DMS 273 treated with DMSO at 0.1 percent for 48 hours (cell line): ENCODE measurements at regions not wholly inside any gene's neighbourhood (a gene's known extent, or its start where the extent isn't known, plus 50 kb on each side); places are given as distances from the start of the nearest gene placed in this dataset.
"Not testable (repeated sequence)": the region's sequence is repeated elsewhere in the genome, so short reads cannot be mapped to it uniquely, and the experiment has no call there.

ENCODE experiments used
- DNase-seq: peaks from one replicate; lab custom pipeline; 2025; lab: John Stamatoyannopoulos, UW

DNA sequence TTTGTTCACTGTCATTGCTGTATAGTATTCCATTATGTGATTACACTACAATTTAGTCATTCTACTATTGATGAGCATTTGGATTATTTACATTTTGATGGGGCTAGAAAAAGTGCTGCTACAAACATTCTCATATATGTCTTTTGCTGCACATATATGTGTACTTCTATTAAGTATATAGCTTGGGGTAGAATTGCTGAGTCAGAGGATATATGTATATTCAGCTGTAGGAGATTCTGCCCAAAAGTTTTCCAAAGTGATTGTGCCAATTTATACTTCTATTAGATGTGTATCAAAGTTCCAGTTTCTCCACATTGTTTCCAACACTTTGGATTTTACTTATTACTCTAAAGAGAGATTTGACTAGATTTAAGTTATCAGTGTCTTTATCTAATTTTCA, 101.7 kb upstream of the UGP2 start:
- DNase-seq: no peak

GRCh38 chr2:63740943-63741342, 100.8 kb upstream of the UGP2 start:
- DNase-seq: no peak

- DNase-seq: no peak
These were observed 99.7 kb upstream of the UGP2 start for GRCh38 chr2:63741884-63742579.

GRCh38 chr2:63742580-63742976, 99.1 kb upstream of the UGP2 start:
- DNase-seq: no peak

DNA sequence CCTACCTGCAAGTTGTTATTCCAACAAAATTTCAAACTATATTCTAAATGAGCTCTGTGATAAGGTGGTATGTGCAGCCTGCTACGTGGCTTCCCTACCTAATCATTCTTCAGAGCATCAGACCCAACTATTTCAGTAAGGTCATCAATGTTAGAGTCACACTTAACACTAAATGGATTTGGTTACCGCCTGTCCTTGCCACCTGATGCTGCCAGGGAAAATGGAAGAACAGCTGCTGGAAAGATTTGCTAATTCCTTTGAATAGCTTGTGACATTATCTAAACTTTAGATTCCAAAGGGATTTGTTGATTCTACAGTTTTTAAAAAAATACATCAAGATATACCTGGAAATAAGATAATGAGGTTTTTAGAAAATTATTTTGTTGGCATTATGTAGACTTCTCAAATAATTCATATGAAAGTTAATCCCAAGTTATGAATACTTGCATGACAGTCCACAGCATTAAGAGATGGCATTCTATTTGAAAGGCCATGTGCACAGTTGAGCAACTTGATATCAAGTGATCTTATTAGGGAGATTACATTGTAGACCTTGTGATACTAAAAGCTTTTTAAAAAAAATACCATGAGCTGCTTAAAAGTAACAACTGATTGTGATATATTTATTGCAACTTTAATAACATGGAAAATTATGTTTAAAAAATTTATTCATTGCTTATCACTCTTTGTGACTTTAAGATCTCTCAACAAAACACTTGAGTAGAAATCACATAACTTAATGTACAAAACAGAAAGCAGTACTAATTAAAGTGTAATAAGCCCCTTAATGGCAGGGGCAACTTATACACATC, 98.3 kb upstream of the UGP2 start:
- DNase-seq: no peak

DNA sequence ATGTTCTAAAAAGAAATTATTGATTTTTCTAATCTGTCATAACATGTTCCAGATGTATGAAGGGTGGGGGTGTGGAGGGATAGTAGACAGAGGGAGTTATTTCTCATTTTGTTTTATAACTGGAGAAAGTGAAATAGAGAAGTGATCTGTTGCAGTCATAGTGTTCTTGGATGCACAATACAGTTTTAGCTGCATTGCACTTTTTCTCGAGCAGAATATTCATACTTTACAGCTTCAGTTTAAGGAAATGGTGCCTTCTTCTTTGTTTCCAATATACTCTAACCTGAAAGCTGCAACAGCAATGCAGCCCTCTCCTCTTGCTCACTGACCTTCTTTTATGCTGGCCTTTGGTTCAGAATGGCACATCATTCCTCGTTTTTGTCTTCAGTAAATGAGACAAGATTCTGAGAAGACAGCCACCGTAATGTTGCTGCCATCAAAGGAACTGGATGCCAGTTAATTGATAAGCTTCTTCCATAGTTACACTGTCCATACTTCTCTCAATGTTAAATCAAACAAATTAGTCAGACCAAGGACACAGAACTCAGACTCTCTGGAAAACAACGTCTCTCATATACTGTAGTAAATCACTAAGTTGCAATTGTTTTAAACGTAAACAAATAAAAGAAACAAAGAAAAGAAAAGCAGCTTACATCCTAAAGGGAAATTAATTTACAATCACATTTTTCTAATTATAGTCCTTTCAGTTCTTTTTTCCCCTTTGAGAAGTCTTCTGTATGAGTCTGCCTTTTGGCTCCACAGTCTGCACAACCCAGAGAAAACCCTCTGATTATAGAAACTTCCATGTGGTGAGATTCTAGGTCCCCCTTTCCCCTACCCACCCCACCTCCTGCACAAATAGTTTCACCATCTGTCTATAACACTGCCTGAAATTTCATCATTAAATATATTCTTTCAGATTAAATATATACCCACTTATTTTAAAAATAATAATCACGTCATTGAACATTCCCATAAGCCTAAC, 97.4 kb upstream of the UGP2 start:
- no peak for DNase-seq

DNA sequence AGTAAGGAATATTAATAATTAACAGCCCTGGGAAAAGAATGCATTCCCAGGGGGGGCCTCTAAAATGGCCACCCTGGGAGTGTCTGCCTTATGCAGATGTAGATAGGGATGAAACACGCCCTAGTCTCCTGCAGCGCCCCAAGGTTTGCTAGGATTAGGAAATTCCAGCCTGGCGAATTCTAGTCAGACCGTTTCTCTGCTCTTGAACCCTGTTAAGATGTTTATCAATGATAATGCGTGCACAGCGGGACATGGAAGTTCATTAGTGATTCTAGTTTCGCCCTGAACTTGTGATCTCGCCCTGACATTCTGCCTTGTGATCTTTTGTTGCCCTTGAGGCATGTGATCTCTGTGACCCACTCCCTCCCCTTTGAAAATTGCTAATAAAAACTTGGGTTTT, 95.1 kb upstream of the UGP2 start:
- DNase-seq: not testable (repeated sequence)

DNA sequence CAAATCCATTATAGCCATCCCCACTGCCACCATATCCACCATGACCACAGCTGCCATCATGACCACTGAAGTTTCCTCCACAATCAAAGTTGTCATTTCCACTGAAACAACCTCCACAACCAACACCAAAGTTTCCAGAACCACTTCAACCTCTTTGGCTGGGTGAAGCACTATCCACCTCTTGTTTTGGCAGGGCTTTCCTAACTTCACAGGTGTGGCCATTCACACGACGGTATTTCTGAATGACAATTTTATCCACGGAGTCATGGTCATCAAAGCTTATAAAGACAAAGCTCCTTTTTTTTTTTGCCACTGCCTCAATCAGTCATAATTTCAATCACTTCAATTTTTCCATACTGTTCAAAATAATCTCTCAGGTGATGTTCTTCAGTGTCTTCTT, 89.8 kb upstream of the UGP2 start:
- no peak for DNase-seq

DNA sequence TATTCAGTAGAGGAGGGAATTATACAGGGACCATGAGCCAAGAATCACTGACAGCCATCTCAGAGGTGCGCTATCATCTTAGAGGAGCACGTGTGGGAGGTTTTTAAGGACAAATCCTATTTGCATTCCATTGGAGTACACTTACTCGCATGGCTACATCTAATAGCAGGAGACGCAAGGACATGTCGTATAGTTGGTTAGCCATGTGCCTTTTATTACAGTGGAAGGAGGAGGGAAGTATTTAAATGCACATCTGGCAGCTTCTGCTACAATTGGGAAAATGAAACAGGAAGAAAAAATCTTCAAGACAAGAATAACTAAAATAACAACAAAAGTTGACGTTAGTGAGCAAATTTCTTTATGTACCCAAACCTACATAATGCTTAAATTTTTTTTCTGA, 86.5 kb upstream of the UGP2 start:
- DNase-seq: no peak

DNA sequence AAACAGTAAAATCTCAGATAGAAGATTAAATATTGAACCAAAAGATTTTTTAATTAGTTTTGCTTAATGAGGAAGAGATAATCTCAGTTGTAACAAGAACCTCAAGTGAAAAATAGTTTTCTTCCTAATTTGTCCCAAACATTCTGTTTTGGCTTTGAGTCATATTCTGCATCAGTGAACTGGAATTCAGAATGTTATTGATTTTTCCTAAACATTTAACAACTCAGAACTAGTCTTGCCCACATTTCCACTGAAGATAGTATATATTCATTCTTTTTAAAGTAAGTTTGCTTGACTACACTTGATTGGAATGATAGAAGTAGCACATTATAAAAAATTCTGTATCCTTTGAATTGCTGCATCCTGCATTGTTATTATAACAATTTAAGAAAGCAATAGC, 85.7 kb upstream of the UGP2 start:
- DNase-seq: no peak

- DNase-seq: peak; percentile 6
These were observed 78.2 kb upstream of the UGP2 start for GRCh38 chr2:63763391-63763941.

GRCh38 chr2:63764630-63765029, 77.1 kb upstream of the UGP2 start:
- no peak for DNase-seq

GRCh38 chr2:63765117-63765516, 76.6 kb upstream of the UGP2 start:
- no peak for DNase-seq

GRCh38 chr2:63767307-63767706, 74.4 kb upstream of the UGP2 start:
- no peak for DNase-seq

DNA sequence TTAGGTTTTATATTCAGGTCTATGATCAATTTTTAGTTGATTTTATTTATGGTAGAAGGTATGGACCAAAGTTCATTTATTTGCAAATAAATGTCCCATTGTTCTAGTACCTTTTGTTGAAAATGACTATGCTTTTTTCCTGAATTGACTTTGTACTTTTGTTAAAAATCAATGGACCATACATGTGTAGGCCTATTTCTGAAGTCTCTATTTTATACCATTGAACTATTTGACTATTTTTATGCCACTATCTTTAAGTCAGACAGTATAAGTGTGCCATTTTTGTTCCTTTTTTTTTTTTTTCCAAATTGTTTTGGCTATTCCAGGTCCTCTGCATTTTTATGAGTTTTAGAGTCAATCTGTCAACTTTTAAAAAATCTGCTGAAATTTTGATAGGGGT, 73.6 kb upstream of the UGP2 start:
- DNase-seq: no peak

- DNase-seq: no peak
These were observed 71.8 kb upstream of the UGP2 start for GRCh38 chr2:63769915-63770314.

GRCh38 chr2:63772061-63772460, 69.6 kb upstream of the UGP2 start:
- no peak for DNase-seq

GRCh38 chr2:63775191-63775590, 66.5 kb upstream of the UGP2 start:
- no peak for DNase-seq

- DNase-seq: no peak
These were observed 65.3 kb upstream of the UGP2 start for GRCh38 chr2:63776382-63776781.

GRCh38 chr2:63777816-63778215, 63.9 kb upstream of the UGP2 start:
- no peak for DNase-seq

- DNase-seq: no peak
These were observed 63.3 kb upstream of the UGP2 start for GRCh38 chr2:63778391-63778790.

GRCh38 chr2:63780518-63781155, 61.1 kb upstream of the UGP2 start:
- no peak for DNase-seq
